ENCODE measurements at regions not wholly inside any gene's neighbourhood (a gene's known extent, or its start where the extent isn't known, plus 50 kb on each side); places are given as distances from the start of the nearest gene placed in this dataset.

DNA sequence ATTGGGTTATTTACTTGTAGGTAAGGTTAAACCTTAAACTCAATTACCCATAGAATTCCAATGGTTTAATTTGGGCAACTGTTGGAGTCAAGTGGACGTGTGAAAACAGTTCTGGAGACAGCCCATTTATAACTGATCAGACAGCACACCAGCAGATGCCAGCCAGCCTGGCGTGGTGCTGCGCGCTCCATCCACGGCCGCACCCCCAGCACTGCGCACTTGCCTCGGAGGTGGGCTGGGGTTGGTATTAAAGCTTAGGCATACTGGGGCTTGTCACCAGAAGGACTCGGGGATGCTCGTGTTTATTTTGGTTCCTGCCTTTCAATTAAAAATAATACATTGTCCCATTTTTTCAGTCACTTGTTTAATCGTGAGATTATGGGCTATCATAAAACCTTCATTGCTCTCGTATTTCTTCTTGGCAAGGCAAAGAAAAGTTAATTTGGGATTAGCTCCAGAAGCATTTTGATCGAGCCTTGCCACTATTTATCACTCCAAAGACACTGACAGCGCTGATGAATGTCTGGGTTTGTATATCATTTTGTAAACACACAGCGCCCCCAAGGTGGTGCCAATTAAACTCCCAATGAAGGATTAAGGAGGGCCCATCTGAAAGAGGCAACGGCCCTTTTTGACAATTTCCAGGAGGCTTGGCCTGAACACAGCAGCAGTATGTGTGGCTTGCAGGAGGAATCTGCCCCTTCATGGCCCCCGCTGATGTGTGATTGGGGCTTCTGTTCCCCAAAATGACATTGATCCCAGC is 204.5 kb upstream of the CXCL12 start:
- Mint-ChIP-seq H3K4me1 (no peaks in the 10 kb centered on the region), H3K27me3 (peaks cover 3% of the 10 kb centered on the region), H3K4me3 (no peak overlapping the region), H3K9me3 (no peaks in the 10 kb centered on the region), H3K36me3 (no peaks in the 10 kb centered on the region), H3K27ac (no peak overlapping the region)

DNA sequence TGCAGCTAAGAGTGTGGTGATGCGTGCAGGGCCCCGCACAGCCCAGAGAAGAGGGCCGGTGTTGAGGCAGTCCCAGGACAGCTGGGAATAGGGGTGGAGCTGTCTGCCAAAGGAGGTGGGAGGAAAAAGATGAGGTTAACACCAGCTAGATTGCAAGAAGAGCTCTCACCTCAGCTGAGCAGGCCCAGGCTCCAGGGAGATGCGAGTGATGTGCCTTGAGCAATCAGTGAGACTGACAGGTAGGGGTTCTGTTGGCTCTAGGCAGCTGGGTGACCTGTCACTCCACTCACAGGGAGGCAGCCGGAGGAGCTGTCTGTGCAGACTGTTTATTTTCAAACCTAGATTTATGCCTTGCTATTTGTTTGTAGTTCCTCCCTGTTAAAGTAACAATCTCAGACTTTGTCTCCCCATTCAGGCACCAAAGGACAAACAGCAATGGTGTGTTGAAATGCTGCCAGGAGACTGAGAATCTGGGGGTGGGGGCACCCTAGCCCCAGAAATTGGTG is 205.1 kb upstream of the CXCL12 start:
- Mint-ChIP-seq H3K9me3 (no peaks in the 10 kb centered on the region), H3K4me3 (no peak overlapping the region), H3K36me3 (no peaks in the 10 kb centered on the region), H3K4me1 (no peaks in the 10 kb centered on the region), H3K27ac (no peak overlapping the region), H3K27me3 (peaks cover 3% of the 10 kb centered on the region)

DNA sequence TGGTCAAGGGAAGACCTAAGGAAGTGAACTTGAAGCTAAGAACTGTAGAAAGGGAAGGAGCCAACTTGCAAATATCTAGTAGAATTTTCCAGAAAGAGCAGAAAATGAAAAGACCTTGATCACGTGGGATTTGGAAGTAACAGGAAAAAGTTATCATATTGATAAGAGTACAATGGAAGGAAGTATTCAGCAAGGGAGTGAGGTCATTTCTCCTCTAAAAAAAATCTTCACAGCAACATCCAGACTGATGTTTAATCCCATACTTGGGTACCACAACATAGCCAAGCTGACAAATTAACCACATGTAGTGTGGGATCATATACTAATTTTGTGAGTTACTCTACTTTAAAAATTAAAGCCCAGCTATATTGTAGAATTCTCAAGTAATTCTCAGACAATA is 207.0 kb upstream of the CXCL12 start:
- Mint-ChIP-seq H3K9me3 (peaks cover 0 to 6% (median 3%) of the 10 kb centered on the region in 3 donors), H3K36me3 (no peaks in the 10 kb centered on the region), H3K27me3 (peaks cover 3% of the 10 kb centered on the region), H3K4me1 (no peaks in the 10 kb centered on the region), H3K27ac (no peak overlapping the region), H3K4me3 (no peak overlapping the region)

DNA sequence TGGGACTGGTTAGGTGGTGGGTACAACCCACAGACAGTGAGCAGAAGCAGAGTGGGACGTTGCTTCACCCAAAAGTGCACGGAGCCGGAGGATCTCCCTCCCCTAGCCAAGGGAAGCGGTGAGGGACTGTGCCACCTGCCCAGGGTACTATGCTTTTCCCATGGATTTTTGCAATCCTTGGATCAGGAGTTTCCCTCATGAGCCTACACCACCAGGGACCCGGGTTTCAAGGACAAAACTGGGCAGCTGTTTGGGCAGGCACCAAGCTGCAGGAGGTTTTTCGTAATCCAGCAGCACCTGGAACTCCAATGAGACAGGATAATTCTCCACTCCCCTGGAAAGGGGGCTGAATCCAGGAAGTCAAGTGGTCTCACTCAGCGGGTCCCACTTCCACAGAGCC is 209.1 kb upstream of the CXCL12 start:
- Mint-ChIP-seq H3K36me3 (no peaks in the 10 kb centered on the region), H3K27me3 (peaks cover 3% of the 10 kb centered on the region), H3K4me1 (no peaks in the 10 kb centered on the region), H3K4me3 (no peak overlapping the region), H3K27ac (no peak overlapping the region), H3K9me3 (peaks cover 0 to 9% (median 4%) of the 10 kb centered on the region in 3 donors)

DNA sequence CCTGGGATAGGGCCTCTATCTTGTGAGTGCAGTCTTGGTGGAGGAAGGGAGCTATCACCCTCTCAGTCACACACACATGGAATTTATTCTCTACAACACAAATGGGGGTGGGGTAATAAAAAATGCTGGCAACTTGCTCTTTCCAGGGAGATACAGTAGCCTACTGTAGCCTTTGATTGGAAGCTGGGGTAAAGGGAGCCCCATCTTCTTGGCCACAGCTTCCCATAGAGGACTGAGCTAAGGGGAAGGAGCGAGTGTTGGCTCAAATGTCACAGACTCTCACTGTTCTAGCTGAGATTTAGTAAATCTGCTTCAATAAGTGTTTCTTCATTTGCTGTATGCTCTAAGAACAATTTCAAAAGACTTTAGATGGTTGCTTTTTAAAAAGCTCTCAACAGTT is 222.2 kb upstream of the CXCL12 start:
- H3K27ac Mint-ChIP-seq, result no peak overlapping the region
- peaks cover 3% of the 10 kb centered on the region for H3K27me3 Mint-ChIP-seq
- H3K4me1 Mint-ChIP-seq, result no peaks in the 10 kb centered on the region
- H3K36me3 Mint-ChIP-seq, result no peaks in the 10 kb centered on the region
- no peak overlapping the region for H3K4me3 Mint-ChIP-seq
- H3K9me3 Mint-ChIP-seq, result no peaks in the 10 kb centered on the region

DNA sequence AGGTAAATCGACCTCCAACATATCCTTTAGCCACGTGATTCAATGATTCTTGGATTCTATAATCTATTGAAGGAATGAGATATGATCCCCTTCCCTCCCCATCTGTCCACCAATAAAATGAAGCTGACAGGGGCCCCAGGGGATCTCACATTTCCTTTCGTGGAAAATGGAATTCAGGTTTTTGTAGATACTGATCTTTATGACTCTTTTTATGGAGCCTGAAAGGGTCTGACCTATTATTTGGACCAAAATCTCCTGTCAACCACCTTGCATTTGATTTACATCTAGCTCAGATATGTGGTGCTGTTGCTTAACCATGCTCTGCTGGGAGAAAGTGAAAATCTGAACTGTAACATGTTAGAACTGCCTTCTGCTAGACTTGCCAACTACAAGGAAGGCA is 234.0 kb upstream of the CXCL12 start:
- no peak overlapping the region for H3K4me3 Mint-ChIP-seq
- no peaks in the 10 kb centered on the region for H3K4me1 Mint-ChIP-seq
- H3K27ac Mint-ChIP-seq, result no peak overlapping the region
- no peaks in the 10 kb centered on the region for H3K27me3 Mint-ChIP-seq
- H3K9me3 Mint-ChIP-seq, result peaks cover 0 to 2% (median 0%) of the 10 kb centered on the region in 3 donors
- H3K36me3 Mint-ChIP-seq, result no peaks in the 10 kb centered on the region

DNA sequence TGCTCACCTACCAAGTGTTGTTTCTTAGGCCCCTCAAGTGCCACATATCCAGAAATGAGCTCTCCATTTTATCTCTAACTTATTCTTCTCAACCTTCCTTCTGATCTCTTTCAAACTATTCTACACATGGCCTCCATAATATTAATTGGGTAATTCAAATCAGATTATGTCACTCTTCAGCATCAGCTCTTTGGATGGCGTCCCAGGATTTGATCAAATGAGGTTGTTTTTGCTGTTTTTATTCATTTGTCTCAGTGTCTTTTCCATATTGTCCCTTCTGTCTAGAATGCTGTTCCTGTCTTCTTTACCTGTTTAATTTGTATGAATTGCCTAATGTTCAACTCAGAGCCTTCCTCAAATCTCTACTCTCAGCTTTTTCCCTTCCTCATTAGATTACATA is 234.6 kb upstream of the CXCL12 start:
- Mint-ChIP-seq H3K27me3 (no peaks in the 10 kb centered on the region), H3K4me3 (no peak overlapping the region), H3K36me3 (no peaks in the 10 kb centered on the region), H3K9me3 (peaks cover 0 to 2% (median 0%) of the 10 kb centered on the region in 3 donors), H3K4me1 (no peaks in the 10 kb centered on the region), H3K27ac (no peak overlapping the region)

DNA sequence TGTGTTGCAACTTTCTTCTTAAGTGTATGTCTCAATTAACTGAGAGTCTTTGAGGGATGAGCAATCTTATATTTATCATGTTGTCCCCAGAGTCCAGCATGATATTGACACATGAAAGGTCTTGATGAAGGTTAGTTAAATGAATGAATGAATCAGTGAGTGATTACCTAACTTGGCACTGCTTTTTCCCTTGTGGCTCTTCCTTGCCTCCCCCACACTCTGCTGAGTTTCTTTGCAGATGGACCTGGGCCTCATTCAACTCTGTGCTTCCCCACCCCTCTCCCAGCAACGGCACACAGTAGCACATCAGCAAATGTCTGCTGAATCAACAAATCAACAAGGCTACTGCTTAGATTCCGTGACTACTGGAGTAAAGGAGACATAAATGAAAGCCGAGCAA is 235.1 kb upstream of the CXCL12 start:
- Mint-ChIP-seq H3K9me3 (peaks cover 0 to 6% (median 0%) of the 10 kb centered on the region in 3 donors), H3K4me3 (no peak overlapping the region), H3K4me1 (no peaks in the 10 kb centered on the region), H3K27ac (no peak overlapping the region), H3K36me3 (no peaks in the 10 kb centered on the region), H3K27me3 (no peaks in the 10 kb centered on the region)

DNA sequence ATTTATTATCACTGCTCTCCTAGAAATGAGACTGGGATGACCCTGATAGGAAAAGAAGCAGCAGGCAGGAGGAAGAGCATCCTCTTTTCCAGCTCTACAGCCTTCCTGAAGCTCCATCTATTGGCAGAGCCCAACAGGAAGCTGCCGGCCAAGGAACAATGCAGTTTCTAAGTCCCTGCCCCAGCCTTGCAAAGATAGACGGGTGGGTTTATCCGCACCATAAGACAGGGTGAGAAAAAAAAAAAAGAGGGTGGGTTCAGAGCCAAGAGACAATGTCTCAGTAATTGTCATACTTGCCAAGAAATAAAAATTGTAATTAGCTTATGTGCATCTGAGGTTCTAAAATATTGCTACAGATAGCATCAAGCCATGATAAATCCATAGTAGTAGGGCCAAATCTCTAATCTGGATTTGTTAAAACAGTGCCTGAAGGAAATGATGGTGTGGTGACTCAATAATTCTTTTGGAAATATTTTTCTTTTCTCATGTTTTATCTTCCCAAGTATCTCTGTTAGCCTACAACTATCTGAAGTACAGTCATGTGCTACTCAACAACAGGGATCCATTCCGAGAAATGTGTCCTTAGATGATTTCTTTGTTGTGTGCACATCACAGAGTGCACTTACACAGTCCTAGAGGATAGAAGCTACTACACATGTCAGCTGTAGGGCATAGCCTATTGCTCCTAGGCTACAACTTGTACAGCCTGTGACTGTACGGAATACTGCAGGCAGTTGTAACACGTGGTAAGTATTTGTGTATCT is 242.9 kb upstream of the CXCL12 start:
- H3K27me3 Mint-ChIP-seq, result no peaks in the 10 kb centered on the region
- H3K4me1 Mint-ChIP-seq, result no peaks in the 10 kb centered on the region
- H3K4me3 Mint-ChIP-seq, result no peak overlapping the region
- no peaks in the 10 kb centered on the region for H3K36me3 Mint-ChIP-seq
- H3K27ac Mint-ChIP-seq, result no peak overlapping the region
- H3K9me3 Mint-ChIP-seq, result peaks cover 0 to 5% (median 0%) of the 10 kb centered on the region in 3 donors

DNA sequence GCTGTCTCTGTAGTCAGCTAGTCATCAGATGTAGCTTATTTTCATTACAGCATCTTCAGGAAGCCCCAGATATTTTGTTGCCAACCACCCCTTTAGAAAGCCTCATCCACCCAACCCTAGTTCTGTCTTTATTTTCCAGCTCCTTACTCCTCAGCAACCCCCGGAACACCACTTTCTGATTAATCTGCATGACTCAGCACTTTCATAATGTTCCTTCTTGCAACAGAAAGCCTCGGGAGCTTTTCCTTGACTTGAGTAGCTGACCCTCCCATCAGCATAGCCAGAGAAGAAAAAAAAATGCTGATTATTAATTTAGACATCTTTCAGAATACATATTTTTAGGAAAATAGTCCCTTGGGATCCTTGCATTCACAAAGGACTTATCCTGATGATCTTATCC is 244.0 kb upstream of the CXCL12 start:
- no peak overlapping the region for H3K4me3 Mint-ChIP-seq
- peaks cover 0 to 5% (median 1%) of the 10 kb centered on the region in 3 donors for H3K9me3 Mint-ChIP-seq
- H3K27ac Mint-ChIP-seq, result no peak overlapping the region
- no peaks in the 10 kb centered on the region for H3K27me3 Mint-ChIP-seq
- H3K36me3 Mint-ChIP-seq, result no peaks in the 10 kb centered on the region
- no peaks in the 10 kb centered on the region for H3K4me1 Mint-ChIP-seq

DNA sequence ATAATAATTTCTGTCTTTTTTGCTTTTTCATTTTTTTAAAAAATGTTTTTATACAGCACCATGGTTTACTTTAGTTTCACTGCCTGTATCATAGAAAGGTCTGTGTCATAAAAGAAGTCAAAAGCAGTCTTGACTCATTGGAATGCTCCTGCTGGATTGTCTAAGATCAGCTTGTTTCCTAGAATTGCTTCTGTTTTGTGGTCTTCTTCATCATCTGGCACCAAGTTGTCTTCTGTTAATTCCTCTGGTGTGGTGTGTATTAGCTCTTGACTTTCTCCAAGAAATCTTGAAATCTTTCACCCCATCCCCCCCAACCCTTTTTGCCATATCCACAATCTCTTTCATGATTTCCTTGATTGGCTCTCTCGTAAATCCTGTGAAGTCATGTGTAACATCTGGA is 250.3 kb upstream of the CXCL12 start:
- no peaks in the 10 kb centered on the region for H3K27me3 Mint-ChIP-seq

DNA sequence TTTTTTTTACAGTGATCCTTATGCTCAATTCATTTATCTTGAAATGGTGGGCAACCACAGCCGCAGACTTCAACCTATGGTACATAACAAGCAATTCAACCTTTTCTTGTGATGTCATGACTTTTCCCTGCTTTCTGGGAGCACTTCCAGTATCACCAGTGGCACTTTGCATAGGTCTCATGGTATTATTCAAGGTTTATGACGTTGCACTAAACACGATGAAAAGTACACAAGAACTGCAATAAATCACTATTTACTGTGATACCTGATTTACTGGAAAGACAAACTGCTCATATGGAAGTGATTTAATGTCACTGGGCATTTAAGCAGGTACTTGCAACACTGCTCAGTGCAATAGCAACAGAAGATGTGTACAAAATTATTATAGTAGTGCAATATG is 251.7 kb upstream of the CXCL12 start:
- no peaks in the 10 kb centered on the region for H3K36me3 Mint-ChIP-seq
- H3K27ac Mint-ChIP-seq, result no peak overlapping the region
- no peaks in the 10 kb centered on the region for H3K27me3 Mint-ChIP-seq
- H3K4me3 Mint-ChIP-seq, result no peak overlapping the region
- H3K4me1 Mint-ChIP-seq, result no peaks in the 10 kb centered on the region
- H3K9me3 Mint-ChIP-seq, result peaks cover 4 to 15% (median 6%) of the 10 kb centered on the region in 3 donors

More for the DNA sequence above, 250.3 kb upstream of the CXCL12 start:
- Mint-ChIP-seq H3K4me1 (no peaks in the 10 kb centered on the region), H3K9me3 (peaks cover 4 to 15% (median 6%) of the 10 kb centered on the region in 3 donors), H3K36me3 (no peaks in the 10 kb centered on the region), H3K27ac (no peak overlapping the region), H3K4me3 (no peak overlapping the region)

DNA sequence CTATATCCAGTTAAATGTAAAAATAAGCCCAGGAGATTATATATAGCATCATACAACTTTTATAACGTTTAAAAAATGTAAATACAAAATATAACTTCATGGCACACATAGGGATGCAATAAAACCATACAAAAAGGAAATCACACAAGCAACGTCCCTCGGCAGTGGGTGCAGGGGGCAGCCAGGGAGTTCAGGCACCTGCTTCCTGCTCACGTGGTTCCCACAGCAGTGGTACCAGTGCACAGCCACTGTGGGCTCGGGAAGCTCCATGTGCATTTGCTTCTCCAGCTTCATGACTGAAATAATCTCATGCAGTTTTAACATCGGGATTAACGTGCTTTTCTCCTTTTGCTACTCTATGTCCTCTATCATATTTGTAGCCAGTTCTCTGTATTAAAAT is 255.5 kb upstream of the CXCL12 start:
- H3K4me3 Mint-ChIP-seq, result no peak overlapping the region

DNA sequence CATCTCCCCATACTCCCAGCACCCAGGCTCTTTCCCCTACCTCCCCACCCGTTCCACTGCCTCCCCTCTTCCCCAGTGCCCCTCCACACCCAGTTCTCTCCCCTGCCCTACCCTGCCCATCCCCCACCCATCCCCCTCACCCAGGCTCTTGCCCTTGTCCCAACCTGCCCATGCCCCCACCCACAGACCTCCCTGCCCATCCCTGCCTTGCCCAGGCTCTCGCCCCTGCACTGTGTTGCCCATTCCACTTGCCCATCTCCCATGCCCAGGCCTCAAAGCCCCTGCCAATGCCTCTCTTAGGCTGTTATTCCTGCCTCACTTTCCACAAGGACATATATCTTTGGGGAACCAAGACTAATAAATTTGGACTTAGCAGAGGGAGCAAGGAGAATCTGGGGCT is 262.6 kb upstream of the CXCL12 start:
- Mint-ChIP-seq H3K4me3 (no peak overlapping the region), H3K9me3 (peaks cover 0 to 7% (median 0%) of the 10 kb centered on the region in 3 donors), H3K36me3 (no peaks in the 10 kb centered on the region), H3K27ac (no peak overlapping the region), H3K27me3 (no peaks in the 10 kb centered on the region), H3K4me1 (no peaks in the 10 kb centered on the region)

More for the DNA sequence above, 255.5 kb upstream of the CXCL12 start:
- Mint-ChIP-seq H3K27me3 (no peaks in the 10 kb centered on the region), H3K4me1 (no peaks in the 10 kb centered on the region), H3K9me3 (peaks cover 2 to 9% (median 4%) of the 10 kb centered on the region in 3 donors), H3K27ac (no peak overlapping the region), H3K36me3 (no peaks in the 10 kb centered on the region)

DNA sequence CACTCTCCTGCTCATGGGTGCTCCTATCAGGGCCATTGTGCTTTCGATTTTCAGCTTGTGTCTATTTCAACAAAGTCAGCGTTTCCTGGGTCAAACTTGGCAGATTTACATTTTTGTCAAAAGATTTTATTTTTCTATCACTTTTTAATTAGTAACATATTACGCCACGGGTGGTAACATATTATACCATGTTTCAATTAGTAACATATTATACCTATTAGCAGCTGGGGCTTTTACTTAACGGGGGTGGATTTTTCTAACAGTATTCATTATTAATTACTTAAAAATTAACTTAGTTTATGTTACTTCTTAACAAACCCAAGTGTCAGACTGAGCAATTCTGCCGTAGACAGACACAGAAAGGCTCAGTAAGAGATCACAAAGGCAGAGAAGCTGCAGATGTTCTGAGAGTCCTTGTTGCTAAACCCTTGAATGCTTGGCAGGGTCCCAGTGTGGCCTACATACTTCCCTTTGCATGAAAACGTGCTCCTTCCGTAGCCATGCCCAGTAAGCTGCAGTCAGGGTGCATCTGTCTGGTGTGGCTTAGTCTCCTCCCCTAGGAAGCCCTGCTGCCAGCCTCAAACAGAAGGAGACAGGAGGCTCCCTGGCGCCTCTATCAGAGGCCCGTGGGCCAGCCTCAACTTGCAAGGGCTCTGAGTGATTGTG is 263.1 kb upstream of the CXCL12 start:
- Mint-ChIP-seq H3K36me3 (no peaks in the 10 kb centered on the region), H3K27ac (no peak overlapping the region), H3K4me3 (no peak overlapping the region), H3K9me3 (peaks cover 0 to 7% (median 0%) of the 10 kb centered on the region in 3 donors), H3K27me3 (no peaks in the 10 kb centered on the region), H3K4me1 (no peaks in the 10 kb centered on the region)
